Activated naive CD4-positive, alpha-beta T cell (primary cell): ENCODE measurements at regions not wholly inside any gene's neighbourhood (a gene's known extent, or its start where the extent isn't known, plus 50 kb on each side); places are given as distances from the start of the nearest gene placed in this dataset.

ENCODE experiments used
- DNase-seq, 4 experiments: peaks; one replicate each; lab custom pipeline; 2025; lab: John Stamatoyannopoulos, UW

DNA sequence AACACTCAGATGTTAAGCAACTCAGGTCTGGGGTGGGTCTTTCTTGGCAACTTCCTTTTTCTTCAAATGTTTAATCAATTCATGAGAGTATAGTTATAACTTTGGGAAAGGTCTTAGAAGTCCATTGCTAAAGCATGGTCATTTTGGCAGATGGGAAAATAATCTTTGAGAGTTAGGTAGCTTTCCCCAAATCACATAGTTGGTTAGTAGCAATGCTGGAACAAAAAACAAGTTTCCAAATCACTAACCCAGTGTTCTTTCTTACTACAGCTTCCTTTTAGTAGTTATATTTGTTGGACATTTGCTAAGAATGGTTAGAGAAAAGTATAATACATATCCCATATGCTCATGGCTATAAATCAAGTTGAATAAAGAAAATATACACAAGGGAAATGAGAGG is 185.2 kb upstream of the SLC14A2 start:
- no peak for DNase-seq

DNA sequence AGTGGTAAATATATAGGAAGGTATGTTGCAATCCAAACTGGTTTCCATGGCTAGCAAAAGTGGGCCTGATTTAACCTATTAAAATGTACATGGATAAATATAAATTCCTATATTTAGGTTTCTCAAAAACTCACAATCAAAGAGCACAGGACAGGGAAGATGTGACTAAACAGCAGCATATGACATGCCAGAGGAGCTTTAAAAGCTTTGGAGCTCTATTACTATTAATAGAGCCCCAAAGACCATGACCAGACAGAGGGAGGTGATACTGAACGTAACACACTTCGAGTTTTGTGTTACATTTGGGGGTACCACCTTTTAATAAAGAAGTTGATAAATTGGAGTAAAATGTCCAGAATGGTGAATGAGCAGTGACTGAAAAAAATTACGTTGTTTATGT is 179.5 kb upstream of the SLC14A2 start:
- no peak for DNase-seq

DNA sequence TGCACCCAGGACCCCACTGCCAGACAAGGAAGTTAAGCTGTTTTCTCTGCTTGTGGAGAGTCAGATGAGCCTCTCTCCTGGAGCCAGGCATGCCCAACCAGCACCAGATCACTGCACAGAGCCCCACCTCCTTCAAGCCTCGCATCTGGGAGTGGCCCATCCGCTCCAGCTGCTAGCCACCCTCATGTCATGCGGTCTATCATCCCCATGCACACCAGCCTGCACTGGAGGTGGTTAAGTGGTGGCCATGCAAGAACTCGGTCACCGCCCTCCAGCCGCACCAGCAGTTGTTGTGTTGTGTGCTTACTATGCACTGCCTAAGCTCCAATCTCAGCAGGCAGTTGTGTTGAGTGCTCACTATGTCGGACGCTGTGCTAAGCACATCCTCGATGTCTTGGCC is 177.9 kb upstream of the SLC14A2 start:
- DNase-seq = no peak

DNA sequence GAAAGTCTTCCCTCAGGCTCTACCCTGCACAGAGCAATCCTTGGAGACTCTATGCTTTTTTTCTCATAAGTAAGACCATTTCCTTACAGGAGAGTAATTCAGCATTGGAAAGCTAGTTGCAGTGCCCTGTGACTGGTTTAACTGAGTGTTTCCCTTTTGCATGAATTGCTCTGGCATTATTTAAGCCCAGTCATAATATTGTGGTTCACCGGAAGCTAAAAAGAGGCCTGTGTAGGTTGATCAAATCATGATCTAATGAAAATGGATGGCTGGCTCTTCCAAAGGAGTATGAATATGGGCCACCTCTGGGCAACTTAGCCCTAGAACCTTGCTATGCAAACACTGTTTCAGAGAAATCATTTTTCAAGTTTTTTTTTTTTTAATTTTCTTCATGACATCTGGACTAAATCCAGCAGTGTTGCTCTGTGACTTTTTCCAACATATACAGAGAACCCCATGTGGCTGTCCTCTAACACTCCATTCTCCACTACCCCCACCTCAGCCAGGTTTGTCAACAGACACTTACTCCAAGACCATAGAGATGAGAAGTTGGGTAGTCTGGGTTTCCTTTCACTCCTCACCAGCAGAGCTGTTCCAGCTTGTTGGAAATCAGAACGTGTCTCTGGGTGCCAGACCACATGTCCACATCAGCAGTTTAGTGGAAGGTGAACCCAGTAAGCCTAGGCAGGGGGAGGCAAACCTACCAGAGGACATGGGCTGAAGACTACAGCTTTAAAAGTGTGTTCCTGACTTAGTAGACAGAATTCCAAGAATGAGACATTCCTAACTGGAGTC is 175.2 kb upstream of the SLC14A2 start:
- DNase-seq = no peak

DNA sequence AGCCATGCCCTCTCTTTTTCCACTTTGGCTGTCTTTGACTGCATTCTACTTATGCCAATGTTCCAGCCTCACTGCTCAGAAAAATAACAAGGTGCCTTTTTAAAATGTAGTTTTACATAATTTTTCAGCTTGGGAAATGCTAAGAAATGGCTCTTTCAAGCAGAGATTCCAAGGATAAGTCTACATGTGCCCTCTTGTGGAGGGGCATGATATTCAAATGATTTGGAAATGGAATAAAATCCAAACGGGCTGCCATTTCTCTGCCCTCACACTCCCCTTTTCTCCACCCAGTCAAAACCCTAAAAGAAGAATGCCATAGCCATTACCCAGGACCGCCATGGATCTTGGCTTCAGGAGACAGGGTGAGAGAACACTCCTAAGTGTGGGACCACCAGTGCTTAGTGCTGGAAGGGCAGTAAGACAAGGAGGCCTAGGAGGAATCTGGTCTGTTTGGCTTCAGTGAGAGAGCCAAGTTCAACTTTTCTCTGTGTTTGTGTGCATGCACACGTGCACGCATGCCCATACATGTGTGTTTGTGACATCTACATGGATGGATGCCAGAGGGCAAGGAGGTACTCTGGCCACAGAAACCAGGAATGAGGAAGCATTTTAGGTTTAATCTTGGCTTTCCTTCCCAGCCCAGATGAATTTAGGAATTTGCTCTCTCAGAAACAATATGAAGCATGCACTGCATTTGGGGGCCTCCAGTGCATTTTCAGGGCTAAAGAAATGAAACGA is 174.0 kb upstream of the SLC14A2 start:
- DNase-seq = no peak

DNA sequence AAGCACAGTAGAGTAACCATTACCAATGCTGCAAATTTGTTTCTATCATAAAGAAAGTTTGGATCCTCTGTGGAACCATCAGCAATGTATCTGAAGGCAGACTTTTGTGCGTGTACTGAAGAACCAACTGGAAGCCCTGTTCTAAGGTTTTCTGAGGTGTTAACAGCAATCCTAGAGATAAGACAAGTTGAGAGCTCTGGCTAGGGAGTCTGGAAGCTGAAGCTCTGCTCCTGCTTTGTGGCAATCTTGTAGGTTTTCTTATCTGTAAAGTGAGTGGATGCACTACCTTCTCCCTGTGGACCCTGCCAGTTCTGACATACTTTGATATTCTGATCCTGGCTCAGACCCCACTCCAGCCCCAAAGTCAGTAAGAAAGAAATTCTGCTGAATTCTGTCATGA is 171.2 kb upstream of the SLC14A2 start:
- no peak for DNase-seq

DNA sequence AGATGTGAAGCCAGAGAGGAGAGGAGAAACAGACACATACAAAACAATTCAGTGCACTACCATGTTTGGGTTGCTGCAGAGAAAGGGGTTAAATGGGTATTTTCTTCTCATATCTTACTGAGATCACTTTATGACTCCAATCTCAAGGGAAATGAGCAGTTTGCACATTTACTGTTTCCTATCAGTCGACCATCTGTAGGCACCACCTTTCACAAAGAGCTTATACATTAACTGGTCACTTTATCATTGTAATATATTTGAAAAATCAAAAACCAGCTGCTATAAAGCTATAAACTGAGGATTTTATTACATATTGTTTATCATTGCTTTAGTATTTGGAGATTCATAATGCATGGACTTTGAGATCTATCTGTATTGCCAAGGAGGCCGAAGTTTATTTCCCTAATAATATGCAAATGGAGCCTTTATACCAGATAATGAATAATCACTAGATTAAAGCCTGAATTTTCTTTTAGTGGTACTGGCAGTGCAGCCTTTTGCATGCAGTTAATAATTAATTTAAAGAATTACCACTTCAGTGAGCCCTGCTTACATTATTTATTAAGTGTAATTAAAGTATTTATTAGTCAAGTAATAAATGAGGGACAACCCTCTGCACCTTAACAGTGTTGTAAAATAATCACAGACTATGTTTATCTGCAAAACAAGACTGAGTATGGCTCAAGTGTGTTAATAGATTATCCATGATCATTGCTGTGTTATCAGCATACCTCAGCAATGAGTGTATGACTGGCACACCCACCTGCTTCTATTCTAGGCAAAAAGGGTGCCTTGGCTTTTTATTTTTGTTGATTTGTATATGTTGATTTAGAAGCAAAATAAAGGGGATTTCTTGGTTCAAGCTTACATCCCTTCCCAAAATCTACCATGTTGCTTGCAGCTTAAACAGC is 167.7 kb upstream of the SLC14A2 start:
- no peak for DNase-seq

DNA sequence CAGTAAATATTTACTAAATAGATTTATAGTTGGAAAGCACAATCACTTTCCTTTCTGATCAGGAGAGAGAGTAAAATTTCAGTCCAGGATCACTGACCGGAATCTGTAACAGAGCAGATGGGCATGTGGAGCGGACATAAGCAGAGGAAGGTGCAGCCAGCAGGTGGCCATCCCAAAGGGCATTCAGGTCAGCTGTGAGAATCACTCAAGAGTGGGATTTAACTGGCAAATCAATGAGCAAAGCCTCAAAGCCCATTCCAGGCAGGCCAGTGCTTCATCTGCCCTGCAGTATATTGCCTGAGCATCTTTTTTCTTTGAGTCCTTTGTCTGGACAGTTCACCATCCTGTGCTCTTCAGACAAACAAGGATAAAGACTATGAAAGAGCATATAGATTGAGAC is 166.4 kb upstream of the SLC14A2 start:
- no peak for DNase-seq

DNA sequence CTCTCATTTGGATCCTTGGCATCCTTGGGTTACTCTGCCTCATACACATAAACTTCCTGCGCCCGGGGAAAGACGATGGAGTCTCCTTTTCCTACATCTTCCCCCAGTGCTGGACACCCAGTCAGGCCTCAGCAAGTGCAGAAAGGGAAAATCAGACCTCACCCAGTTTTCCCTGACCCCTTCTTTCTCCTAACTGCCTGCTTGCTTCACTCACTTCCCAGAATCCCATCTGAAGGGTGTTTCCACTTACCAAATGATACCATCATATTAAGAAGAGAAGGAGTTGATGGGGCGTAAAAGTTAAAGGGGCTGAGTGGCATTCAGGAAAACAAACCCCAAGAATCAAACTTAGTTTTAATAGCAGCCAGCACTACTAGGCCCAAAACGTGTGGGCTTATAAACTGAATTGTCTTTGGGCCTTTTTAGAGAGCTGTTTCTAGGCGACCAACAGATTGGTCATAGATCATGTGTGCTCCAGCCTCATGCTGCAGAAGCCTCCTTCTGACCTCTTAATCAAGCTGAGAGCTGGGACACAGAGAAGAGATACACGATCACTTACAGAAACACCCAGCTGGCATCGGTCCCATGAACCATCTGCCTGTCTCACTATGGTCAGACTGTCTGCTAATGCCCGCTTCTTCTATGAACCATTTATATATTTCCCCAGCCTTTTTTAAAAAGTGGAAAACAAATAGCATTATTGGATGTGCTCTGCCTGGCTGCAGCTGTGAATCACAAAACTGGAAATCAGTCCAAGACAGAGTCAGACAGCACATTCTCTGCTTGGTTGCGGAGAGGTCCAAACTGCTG is 165.7 kb upstream of the SLC14A2 start:
- DNase-seq = no peak

DNA sequence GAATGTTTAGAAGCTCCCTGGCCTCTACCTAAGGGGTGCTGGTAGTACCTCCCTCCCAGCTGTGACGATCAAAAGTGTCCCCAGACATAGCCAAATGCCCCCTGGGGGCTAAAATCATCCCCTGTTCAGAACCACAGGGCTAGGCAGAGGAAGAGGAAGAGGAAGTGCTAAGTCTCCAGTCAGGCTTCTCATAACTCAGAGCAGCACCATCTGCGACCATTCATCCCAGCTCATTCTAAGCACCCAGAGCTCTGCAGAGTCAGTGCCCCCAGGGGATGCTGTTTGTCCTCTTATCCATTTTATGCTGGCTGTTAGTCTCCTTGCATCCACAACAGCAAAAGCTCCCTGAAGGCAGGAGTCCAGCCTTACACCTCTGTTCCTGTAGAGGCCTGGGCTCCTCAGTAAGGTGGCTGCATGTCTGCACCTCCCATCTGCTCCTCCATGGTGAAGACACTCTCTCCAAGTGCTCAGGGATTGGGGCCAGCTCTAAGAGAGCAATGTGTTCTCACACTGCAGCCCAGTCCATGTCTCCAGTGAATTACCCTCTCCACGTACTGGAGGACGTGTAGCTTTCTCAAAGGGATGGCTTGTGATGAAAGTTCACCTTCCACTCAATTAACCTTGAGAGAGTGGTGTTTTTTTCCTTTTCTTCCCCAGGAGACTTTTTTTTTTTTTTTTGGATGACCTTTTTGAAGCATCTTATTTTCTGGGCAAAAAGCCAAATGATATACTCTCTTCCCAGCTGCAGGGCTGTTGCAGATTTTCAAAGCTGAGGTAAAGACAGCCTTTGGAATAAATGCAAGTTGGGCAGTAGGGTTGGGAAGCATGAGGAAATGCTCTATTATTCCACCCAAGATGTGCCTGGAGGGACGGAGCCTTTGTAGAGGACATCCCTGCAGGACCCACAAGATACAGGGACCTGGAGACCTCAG is 158.9 kb upstream of the SLC14A2 start:
- no peak for DNase-seq

DNA sequence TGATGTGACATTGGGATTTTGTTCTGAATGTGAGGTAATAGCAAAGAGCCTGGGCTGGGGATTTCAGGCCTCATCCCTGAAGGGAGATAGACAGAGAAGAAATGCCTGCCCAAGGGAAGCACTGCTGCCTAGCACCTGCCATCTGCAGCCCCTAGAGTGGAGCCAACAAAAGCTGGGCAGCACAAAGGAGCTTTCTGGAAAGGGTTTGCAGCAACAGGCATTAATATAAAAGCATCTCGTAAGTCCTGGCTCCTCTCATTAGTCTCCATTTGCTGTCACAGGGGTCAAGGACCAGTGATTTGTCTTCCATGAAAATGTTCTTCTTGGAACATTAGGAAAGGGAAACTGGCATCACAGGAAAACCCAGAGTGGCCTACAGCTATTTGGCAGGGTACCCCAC is 157.2 kb upstream of the SLC14A2 start:
- DNase-seq = no peak

DNA sequence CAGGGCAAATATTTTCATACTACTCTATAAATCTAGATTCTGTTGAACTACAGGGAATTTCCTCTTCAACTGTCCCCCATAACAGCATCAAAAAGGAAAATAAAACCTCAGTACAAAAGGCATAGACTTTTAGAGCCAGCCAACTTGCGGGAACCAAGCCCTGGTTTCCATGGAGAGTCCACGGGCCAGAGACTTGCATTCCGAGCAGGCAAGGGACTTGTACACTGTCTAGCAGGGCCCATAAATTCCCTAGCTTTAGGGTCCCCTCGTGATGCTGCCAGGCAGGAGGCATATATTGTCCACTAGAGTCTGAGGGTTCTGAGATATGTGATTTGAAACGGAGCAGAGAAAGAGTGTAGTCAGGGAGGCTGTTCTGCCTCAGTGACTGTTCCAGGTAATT is 153.1 kb upstream of the SLC14A2 start:
- no peak for DNase-seq

DNA sequence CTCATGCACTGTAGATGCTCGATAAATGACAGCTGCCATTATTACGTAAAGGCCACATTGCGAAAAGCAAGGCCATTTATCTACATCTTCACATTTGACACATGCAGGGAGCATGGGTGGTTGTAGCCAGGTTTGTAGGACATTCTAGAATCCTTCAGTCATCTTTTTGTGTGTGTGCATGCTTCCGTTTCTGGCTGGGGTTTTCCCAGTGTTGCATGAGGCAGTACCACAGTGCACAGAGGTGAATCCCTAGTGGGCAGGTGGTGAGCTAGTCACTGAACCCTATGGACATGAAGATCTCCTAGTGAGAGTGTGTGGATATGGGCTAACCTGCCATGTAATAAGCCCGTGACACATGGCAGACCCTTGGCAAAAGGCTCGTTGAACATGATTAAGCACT is 151.8 kb upstream of the SLC14A2 start:
- DNase-seq = no peak

DNA sequence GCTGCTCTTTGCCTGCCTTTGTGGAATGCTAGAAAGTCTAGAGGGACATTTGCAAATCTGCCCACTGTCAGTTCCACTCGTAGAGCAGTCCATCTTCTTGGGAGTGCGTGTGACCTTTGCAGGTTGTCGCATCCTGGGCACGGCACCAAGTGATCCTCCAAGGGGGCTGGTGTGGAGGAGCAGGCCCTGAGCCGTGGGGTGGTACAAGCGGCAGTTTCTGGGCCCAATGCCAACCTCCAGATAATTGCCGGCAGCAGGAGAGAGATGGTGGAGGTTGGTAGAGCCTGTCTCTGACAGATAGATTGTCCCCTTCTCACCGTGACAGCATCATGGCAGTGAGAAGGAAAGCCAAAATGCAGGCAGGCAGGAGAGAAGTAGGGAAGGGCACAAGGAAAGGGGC is 150.7 kb upstream of the SLC14A2 start:
- no peak for DNase-seq

DNA sequence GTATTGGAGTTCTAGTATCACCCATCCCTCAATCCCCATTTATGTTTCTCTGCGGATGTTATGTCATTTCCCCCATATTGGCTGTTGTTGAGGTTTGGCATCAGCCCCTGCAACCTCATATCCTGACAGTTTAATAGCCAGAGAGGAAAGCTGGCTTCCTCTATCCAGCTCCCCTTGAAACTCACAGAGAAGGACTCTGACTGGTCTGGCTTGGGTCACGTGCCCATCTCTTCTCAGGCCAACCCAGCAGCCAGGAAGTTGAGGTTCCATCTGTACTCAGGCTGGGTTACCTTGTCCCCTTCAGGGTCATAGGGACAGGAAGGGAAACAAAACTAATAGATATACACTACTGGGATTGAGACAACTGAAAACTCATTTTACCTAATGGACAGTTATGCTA is 148.0 kb upstream of the SLC14A2 start:
- DNase-seq = no peak

DNA sequence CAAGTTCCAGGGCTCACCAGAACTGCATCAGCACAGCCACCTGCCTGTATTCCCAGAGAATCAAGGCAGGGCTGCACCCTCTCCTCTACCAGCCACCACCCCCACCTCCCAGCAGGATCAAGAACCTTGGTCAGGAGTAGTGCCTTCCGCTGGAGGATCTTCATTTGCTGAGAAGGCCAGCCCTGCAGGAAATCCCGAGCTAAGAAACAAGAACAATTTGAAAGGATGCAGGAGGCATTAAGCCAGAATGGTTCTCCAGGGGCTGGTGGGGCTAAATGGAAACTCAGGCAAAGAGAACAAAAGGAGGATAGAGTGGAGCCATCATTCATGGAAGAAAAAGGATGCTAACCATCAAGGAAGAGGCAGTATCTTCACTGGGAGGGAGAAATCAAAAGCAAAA is 147.3 kb upstream of the SLC14A2 start:
- DNase-seq = no peak

DNA sequence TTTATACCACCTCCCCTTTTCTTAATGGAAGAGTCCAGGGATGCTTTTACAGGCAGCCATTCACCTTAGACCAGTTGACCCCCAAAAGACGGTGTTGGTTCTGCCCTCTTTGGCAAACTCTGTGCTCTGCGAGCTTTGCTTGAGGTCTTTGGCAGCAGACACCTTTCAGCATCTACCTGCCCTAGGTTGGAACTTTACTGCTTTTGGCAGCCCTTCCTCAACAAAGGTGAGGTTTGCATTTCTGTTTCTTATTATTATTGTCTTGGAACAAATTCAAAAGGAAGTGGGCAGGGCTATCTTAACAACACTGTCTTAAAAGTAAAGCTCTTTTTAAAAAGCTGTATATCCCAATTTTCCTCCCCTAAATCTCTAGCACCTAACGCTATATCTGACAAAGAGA is 136.4 kb upstream of the SLC14A2 start:
- no peak for DNase-seq

DNA sequence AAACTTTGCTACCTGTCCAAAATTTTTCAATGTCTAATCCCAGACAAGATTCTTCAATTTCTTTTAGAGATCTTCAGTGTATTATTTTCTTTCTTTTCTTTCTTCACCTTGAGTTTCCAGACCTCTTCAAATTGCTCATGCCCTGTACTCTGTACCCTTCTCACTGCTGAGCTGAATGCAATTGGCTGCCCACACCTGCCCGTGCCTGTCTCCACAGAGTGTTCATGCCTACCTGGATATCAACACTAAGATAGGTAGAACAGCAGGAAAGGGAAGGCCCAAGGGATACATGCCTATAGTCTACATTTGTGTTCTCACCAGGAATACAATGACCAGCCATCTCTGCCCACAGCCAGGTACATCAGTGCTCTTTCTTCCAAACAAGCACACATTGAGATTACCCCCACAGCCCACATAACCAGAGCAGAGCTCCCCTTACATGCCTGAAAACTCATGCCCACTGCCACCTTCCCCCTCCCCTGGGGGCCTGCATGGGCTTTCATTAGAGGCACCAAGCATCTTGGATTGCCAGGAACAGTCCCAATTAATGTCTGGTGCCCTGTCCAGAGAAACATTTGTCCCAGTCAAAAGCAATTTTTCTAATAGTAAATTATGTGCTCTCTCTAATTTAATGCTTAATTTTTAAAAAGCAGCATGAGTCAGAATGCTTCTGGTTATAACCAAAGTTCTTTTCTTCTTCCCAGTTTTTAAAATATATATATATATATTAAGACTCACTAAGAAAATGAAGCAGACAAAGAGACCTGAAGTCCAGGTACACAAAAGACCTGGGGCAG is 134.9 kb upstream of the SLC14A2 start:
- DNase-seq = no peak

DNA sequence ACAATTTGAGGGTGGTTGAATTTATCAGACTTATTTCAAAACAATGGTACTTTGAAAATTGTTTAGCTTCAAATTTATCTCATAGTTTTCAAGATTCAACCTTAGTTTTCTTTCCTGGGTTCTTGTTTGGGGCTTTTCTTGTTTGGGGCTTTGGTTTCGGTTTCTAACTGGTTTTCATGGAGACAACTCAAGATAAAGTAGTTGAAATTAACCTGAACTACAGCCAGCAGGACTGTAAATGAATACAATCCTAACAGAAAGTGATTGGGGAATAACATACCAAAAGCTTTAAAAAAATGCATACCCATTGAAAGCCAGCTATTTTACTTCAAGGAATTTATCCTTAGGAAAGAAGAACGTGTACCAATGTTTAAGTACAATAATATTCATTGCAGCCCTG is 133.5 kb upstream of the SLC14A2 start:
- no peak for DNase-seq

DNA sequence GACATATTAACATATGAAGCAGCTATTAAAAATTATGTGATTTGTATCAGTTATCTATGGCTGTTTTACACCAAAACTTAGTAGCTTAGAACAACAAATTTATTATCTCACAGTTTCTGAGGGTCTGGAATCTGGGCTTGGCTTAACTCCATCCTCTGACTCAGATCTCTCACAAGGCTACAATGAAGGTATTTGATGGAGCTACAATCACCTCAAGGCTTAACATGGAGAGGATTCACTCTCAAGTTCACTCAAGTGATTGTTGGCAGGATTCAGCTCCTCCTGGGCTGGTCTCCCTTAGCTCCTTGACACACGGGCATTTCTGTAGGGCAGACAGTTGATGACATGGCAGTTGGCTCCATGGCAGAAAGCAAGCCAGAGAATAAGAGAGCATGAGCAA is 133.0 kb upstream of the SLC14A2 start:
- DNase-seq = no peak
